Loucy (cell line): ENCODE measurements at regions not wholly inside any gene's neighbourhood (a gene's known extent, or its start where the extent isn't known, plus 50 kb on each side); places are given as distances from the start of the nearest gene placed in this dataset.

Experiments
- H2AFZ ChIP-seq: fragments of 200-600 bp; sonication (generic); 2 replicates; pipeline ENCODE4 v1.6.0; 2016; ENCODE audit warnings: antibody characterized with exemption, mild to moderate bottlenecking, low read length, moderate library complexity
- H3F3A ChIP-seq: fragments of 200-600 bp; 2 replicates; pipeline ENCODE4 v1.6.0; 2016; ENCODE audit warnings: antibody characterized with exemption, low read depth, mild to moderate bottlenecking
- H3K27me3 ChIP-seq: fragments of 200-600 bp; sonication (generic); 2 replicates; pipeline ENCODE4 v1.6.1; 2014; ENCODE audit warnings: low read length, mild to moderate bottlenecking; ENCODE audit not compliant: insufficient read depth, poor library complexity, severe bottlenecking
- H3K36me3 ChIP-seq: fragments of 200-600 bp; sonication (generic); 2 replicates; pipeline ENCODE4 v1.6.1; 2016; ENCODE audit warnings: low read length; ENCODE audit not compliant: insufficient read depth
- H3K4me1 ChIP-seq: fragments of 200-600 bp; sonication (generic); 2 replicates; pipeline ENCODE4 v1.5.1; 2014; ENCODE audit warnings: low read length, mild to moderate bottlenecking; ENCODE audit not compliant: insufficient read depth, poor library complexity, severe bottlenecking
- H3K4me2 ChIP-seq: fragments of 200-600 bp; sonication (generic); 2 replicates; pipeline ENCODE4 v1.6.0; 2014; ENCODE audit warnings: antibody characterized with exemption, low read length, low read depth, mild to moderate bottlenecking; ENCODE audit not compliant: poor library complexity, severe bottlenecking
- H3K4me3 ChIP-seq: fragments of 200-600 bp; sonication (generic); 2 replicates; pipeline ENCODE4 v1.5.1; 2014; ENCODE audit warnings: low read length, mild to moderate bottlenecking, mixed read lengths; ENCODE audit not compliant: poor library complexity, severe bottlenecking
- H3K79me2 ChIP-seq: fragments of 200-600 bp; sonication (generic); 2 replicates; pipeline ENCODE4 v1.6.1; 2014; ENCODE audit warnings: low read length; ENCODE audit not compliant: insufficient read depth
- H3K9ac ChIP-seq: fragments of 200-600 bp; sonication (generic); 2 replicates; pipeline ENCODE4 v1.6.0; 2014; ENCODE audit warnings: mild to moderate bottlenecking, low read depth, low read length, moderate library complexity; ENCODE audit not compliant: poor library complexity, severe bottlenecking
- H3K9me2 ChIP-seq: fragments of 200-600 bp; sonication (generic); replicated peaks from 2 replicates; pipeline ENCODE4 v1.6.1; 2016; ENCODE audit warnings: low read depth, low read length, mixed read lengths
- H3K9me3 ChIP-seq: fragments of 200-600 bp; sonication (generic); 2 replicates; pipeline ENCODE4 v1.6.1; 2014; ENCODE audit warnings: mild to moderate bottlenecking, antibody characterized with exemption, low read length, low read depth; ENCODE audit not compliant: insufficient read depth
- H4K20me1 ChIP-seq: fragments of 200-600 bp; sonication (generic); 2 replicates; pipeline ENCODE4 v1.6.0; 2014; ENCODE audit warnings: antibody characterized with exemption, low read length, mild to moderate bottlenecking; ENCODE audit not compliant: insufficient read depth, poor library complexity, severe bottlenecking
- EZH2phosphoT487 ChIP-seq: fragments of 200-600 bp; IDR thresholded peaks from 2 replicates; pipeline ENCODE4 v1.6.1; 2018; ENCODE audit warnings: antibody characterized with exemption, mild to moderate bottlenecking, moderate library complexity, borderline replicate concordance
- TF ChIP-seq, protein P1 (sequence below): fragments of 200-600 bp; sonication (generic); conservative IDR thresholded peaks from 2 replicates; pipeline ENCODE4 v1.5.1; 2014; ENCODE audit warnings: mild to moderate bottlenecking, antibody characterized with exemption, low read length

DNA sequence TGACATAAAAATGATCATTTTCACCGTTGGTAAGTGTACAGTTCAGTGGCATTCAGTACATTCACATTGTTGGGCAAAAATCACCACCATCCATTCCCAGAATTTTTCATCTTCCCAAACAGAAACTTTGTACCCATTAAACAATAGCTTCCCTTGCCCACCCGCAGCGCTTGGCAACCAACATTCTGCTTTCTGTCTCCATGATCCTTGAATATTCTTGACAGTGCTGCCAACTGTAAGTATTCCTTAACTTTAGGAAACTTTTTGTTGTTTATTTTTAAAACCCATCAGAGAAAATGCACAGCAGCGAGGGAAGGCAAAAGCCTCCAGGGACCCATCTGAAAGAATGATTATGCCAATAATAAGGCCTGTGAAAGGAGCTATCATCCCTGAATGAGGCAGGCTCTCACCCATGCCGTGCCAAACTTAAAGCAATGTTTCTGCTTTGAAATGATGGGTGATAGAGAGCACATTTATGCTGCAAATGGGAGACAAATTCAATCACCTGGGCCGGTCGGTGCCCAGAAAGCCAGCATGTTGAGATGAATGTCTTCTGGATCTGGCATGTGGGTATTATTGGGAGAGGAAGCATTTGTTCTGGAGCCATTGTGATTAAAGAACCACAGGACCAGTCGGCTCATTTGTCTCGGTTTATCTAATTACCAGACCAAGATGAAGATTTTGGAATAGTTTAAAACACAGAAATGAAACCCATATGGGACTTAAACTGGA lies 202.1 kb upstream of the NPVF start:
- Histone ChIP-seq H4K20me1 (no peaks in the 10 kb centered on the region), H2AFZ (no peak overlapping the region), H3K4me3 (no peak overlapping the region), H3K4me1 (peaks cover 4% of the 10 kb centered on the region), H3K36me3 (no peaks in the 10 kb centered on the region), H3K9ac (no peak overlapping the region), H3K9me3 (no peaks in the 10 kb centered on the region), H3K79me2 (no peaks in the 10 kb centered on the region), H3K9me2 (no peaks in the 10 kb centered on the region), H3K4me2 (no peak overlapping the region), H3F3A (no peaks in the 10 kb centered on the region), H3K27me3 (no peaks in the 10 kb centered on the region)
- TF ChIP-seq, protein P1, sequence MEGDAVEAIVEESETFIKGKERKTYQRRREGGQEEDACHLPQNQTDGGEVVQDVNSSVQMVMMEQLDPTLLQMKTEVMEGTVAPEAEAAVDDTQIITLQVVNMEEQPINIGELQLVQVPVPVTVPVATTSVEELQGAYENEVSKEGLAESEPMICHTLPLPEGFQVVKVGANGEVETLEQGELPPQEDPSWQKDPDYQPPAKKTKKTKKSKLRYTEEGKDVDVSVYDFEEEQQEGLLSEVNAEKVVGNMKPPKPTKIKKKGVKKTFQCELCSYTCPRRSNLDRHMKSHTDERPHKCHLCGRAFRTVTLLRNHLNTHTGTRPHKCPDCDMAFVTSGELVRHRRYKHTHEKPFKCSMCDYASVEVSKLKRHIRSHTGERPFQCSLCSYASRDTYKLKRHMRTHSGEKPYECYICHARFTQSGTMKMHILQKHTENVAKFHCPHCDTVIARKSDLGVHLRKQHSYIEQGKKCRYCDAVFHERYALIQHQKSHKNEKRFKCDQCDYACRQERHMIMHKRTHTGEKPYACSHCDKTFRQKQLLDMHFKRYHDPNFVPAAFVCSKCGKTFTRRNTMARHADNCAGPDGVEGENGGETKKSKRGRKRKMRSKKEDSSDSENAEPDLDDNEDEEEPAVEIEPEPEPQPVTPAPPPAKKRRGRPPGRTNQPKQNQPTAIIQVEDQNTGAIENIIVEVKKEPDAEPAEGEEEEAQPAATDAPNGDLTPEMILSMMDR: no peak
- no peak for TF ChIP-seq EZH2phosphoT487

DNA sequence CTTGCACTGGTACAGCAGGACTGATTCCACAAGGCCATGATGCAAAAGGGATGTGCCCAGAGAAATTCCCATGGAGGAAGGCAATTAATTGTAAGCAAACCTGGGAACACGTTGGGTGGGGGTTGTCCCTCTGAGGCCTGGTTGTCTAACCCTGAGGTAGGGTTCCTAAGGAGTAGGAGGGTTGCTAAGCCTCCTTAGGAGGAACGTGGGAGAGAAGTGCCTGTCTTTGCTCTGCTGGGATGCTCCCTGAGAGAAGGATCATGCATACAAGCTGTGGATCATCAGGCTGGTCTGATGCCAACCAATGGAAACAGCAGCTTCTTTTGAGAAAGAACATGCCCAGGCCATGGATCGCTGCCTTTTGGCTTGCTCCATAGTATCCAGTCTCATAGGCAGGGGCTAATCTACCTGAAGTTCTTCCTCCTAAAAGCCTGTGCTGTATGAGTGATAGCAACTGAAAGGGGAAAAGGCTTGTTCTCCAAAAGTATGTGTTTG lies 203.7 kb upstream of the NPVF start:
- TF ChIP-seq, protein P1: no peak
- no peak for TF ChIP-seq EZH2phosphoT487
- Histone ChIP-seq H3K79me2 (no peaks in the 10 kb centered on the region), H3K36me3 (no peaks in the 10 kb centered on the region), H3K4me3 (no peak overlapping the region), H3F3A (no peaks in the 10 kb centered on the region), H3K4me2 (no peak overlapping the region), H3K9ac (no peak overlapping the region), H3K9me3 (no peaks in the 10 kb centered on the region), H3K27me3 (peaks cover 8% of the 10 kb centered on the region), H3K9me2 (no peaks in the 10 kb centered on the region), H4K20me1 (no peaks in the 10 kb centered on the region), H3K4me1 (peaks cover 4% of the 10 kb centered on the region), H2AFZ (no peak overlapping the region)

DNA sequence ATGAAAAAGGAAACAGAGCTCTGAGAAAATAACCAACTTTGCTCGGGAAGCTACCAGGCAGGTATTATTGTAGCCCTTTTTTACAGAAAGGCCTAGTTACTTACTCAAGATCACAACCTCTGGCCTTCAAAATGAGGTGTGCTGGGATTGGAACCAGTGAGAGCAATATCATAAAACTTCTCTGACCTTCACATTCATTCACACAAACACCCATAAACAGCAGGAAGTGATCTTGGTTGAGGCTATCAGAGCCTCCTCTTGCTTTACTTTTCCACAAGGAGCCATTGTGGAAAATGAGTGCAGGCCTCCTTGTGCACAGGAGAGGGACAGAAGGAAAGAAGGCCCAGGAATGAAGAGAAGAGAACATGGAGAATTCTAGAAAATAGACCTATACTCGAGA lies 204.5 kb upstream of the NPVF start:
- Histone ChIP-seq H3K27me3 (peaks cover 10% of the 10 kb centered on the region), H2AFZ (no peak overlapping the region), H3K36me3 (no peaks in the 10 kb centered on the region), H3K4me1 (peaks cover under 1% of the 10 kb centered on the region), H4K20me1 (no peaks in the 10 kb centered on the region), H3K4me2 (no peak overlapping the region), H3K9ac (no peak overlapping the region), H3K79me2 (no peaks in the 10 kb centered on the region), H3F3A (no peaks in the 10 kb centered on the region), H3K9me3 (no peaks in the 10 kb centered on the region), H3K4me3 (no peak overlapping the region), H3K9me2 (no peaks in the 10 kb centered on the region)
- TF ChIP-seq, protein P1: no peak
- TF ChIP-seq EZH2phosphoT487: no peak
